Liver (tissue), 3 donors: ENCODE measurements at regions not wholly inside any gene's neighbourhood (a gene's known extent, or its start where the extent isn't known, plus 50 kb on each side); places are given as distances from the start of the nearest gene placed in this dataset.

Source experiments
- CTCF ChIP-seq: fragments of 150-350 bp; IDR thresholded peaks from 2 replicates; pipeline ENCODE4 v1.5.1; 2017; ENCODE audit warnings: improper control_type of control experiment, low read depth, low read length; ENCODE audit not compliant: missing input control
- FOXA1 ChIP-seq: IDR thresholded peaks from 2 replicates; pipeline ENCODE4 v1.6.1; 2016; ENCODE audit warnings: antibody characterized with exemption
- FOXA2 ChIP-seq: IDR thresholded peaks from 2 replicates; pipeline ENCODE4 v1.6.1; 2016; ENCODE audit warnings: antibody characterized with exemption
- GABPA ChIP-seq, 2 donors: IDR thresholded peaks in 1 of 2; conservative IDR thresholded peaks in 1 of 2; 2 replicates each; pipeline ENCODE4 v1.6.1; 2016; ENCODE audit warnings: antibody characterized with exemption in 2 of 2, mild to moderate bottlenecking in 1 of 2, moderate library complexity in 1 of 2
- HNF4A ChIP-seq, 2 donors: conservative IDR thresholded peaks; 2 replicates each; pipeline ENCODE4 v1.6.1; 2016; ENCODE audit warnings: antibody characterized with exemption in 2 of 2, mild to moderate bottlenecking in 2 of 2
- JUND ChIP-seq, 2 donors: IDR thresholded peaks; 2 replicates each; pipeline ENCODE4 v1.6.1; 2016; ENCODE audit warnings: antibody characterized with exemption in 2 of 2
- MAX ChIP-seq: IDR thresholded peaks from 2 replicates; pipeline ENCODE4 v1.6.1; 2016; ENCODE audit warnings: antibody characterized with exemption
- REST ChIP-seq: IDR thresholded peaks from 2 replicates; pipeline ENCODE4 v1.6.1; 2016; ENCODE audit warnings: antibody characterized with exemption, mild to moderate bottlenecking
- TAF1 ChIP-seq: conservative IDR thresholded peaks from 2 replicates; pipeline ENCODE4 v1.6.1; 2016; ENCODE audit warnings: antibody characterized with exemption, mild to moderate bottlenecking
- YY1 ChIP-seq: IDR thresholded peaks from 2 replicates; pipeline ENCODE4 v1.6.1; 2016; ENCODE audit warnings: antibody characterized with exemption, mild to moderate bottlenecking
- TF ChIP-seq, protein P1 (sequence below): IDR thresholded peaks from 2 replicates; pipeline ENCODE4 v1.6.1; 2016; ENCODE audit warnings: antibody characterized with exemption
- TF ChIP-seq, protein P2 (sequence below): IDR thresholded peaks from 2 replicates; pipeline ENCODE4 v1.6.1; 2016; ENCODE audit warnings: antibody characterized with exemption
- donor health status: healthy.
- donor health status: healthy.

GRCh38 chr2:193895226-193895625, 1700.5 kb upstream of the TMEFF2 start:
- TF ChIP-seq YY1 = no peak
- TF ChIP-seq REST = no peak
- TF ChIP-seq CTCF = no peak
- no peak for TF ChIP-seq HNF4A (conservative IDR thresholded peaks at IDR 0.05)
- TF ChIP-seq FOXA2 = no peak
- no peak for TF ChIP-seq GABPA (IDR thresholded peaks at IDR 0.05 in 1 of 2, conservative IDR thresholded peaks at IDR 0.05 in 1 of 2)
- TF ChIP-seq JUND (IDR thresholded peaks at IDR 0.05) = no peak
- TF ChIP-seq, protein P1, sequence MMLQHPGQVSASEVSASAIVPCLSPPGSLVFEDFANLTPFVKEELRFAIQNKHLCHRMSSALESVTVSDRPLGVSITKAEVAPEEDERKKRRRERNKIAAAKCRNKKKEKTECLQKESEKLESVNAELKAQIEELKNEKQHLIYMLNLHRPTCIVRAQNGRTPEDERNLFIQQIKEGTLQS = no peak
- TF ChIP-seq FOXA1 = no peak
- no peak for TF ChIP-seq TAF1
- TF ChIP-seq MAX = no peak
- TF ChIP-seq, protein P2, sequence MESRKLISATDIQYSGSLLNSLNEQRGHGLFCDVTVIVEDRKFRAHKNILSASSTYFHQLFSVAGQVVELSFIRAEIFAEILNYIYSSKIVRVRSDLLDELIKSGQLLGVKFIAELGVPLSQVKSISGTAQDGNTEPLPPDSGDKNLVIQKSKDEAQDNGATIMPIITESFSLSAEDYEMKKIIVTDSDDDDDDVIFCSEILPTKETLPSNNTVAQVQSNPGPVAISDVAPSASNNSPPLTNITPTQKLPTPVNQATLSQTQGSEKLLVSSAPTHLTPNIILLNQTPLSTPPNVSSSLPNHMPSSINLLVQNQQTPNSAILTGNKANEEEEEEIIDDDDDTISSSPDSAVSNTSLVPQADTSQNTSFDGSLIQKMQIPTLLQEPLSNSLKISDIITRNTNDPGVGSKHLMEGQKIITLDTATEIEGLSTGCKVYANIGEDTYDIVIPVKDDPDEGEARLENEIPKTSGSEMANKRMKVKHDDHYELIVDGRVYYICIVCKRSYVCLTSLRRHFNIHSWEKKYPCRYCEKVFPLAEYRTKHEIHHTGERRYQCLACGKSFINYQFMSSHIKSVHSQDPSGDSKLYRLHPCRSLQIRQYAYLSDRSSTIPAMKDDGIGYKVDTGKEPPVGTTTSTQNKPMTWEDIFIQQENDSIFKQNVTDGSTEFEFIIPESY = no peak
